HepG2 (cell line): ENCODE measurements at regions not wholly inside any gene's neighbourhood (a gene's known extent, or its start where the extent isn't known, plus 50 kb on each side); places are given as distances from the start of the nearest gene placed in this dataset.

Source experiments
- ATAC-seq: fragments of 200-7000 bp; cut with Tn5 transposase; 3 replicates; pipeline ENCODE4 v1.9.1; 2020; ENCODE audit warnings: mild to moderate bottlenecking, moderate library complexity
- BruUV-seq: library from RNA; stranded (reverse); fragments of 400-500 nt; replicated peaks from 2 replicates; lab custom pipeline; 2021; lab: Mats Ljungman, UMichigan
- CTCF ChIA-PET: fragments of 300-600 bp; formaldehyde crosslinking; extraction: SDS; loops from one replicate; lab custom pipeline; 2021; ENCODE audit warnings: low total read pairs, inconsistent platforms, low intra/inter-chr PET ratio; lab: Yijun Ruan, JAX
- POLR2A ChIA-PET: fragments of 350-600 bp; sonication (Branson Sonifier 250); formaldehyde crosslinking; loops from one replicate; lab custom pipeline; 2020; ENCODE audit warnings: antibody characterized with exemption, inconsistent platforms; lab: Yijun Ruan, JAX
- DNase-seq: peaks from one replicate; pipeline ENCODE4 v3.0.0-alpha.2; 2015; ENCODE audit warnings: low spot score
- FAIRE-seq: peaks from 3 replicates; lab custom pipeline; 2011; peaks lifted over from hg19 to GRCh38; lab: Jason Lieb, UNC
- H2AFZ ChIP-seq: one replicate; pipeline ENCODE4 v1.6.1; 2011; ENCODE audit warnings: low read length, inconsistent platforms
- H3K27ac ChIP-seq: fragments of 300-600 bp; 3 replicates; pipeline ENCODE4 v1.8.0; 2011; ENCODE audit warnings: mixed run types, mild to moderate bottlenecking, mixed read lengths, low read length, inconsistent platforms; ENCODE audit not compliant: insufficient read depth; ENCODE audit errors: extremely low read length
- H3K27me3 ChIP-seq, 2 experiments: fragments of 200-600 bp in 1 of 2; 2 replicates in 1 of 2; 3 replicates in 1 of 2; pipeline versions ENCODE4 v1.6.0 to v1.8.0; 2011; ENCODE audit warnings: low read length in 2 of 2, mild to moderate bottlenecking in 2 of 2, moderate library complexity in 2 of 2, inconsistent platforms in 1 of 2; ENCODE audit not compliant: insufficient read depth in 2 of 2, control insufficient read depth in 1 of 2
- H3K36me3 ChIP-seq, 2 experiments: fragments of 200-600 bp in 1 of 2; replicated peaks in 1 of 2; 2 replicates in 1 of 2; 3 replicates in 1 of 2; pipeline versions ENCODE4 v1.5.1 to v1.8.0; 2011; ENCODE audit warnings: low read length in 2 of 2, inconsistent platforms in 1 of 2; ENCODE audit not compliant: insufficient read depth in 2 of 2, control insufficient read depth in 1 of 2
- H3K4me1 ChIP-seq: 2 replicates; pipeline ENCODE4 v1.5.1; 2012; ENCODE audit warnings: low read length, inconsistent platforms; ENCODE audit not compliant: insufficient read depth
- H3K4me2 ChIP-seq: 2 replicates; pipeline ENCODE4 v1.6.0; 2011; ENCODE audit warnings: low read depth, low read length, inconsistent platforms
- H3K4me3 ChIP-seq, 3 experiments: fragments of 200-600 bp in 1 of 3; sonication (generic), shearing (Covaris generic) in 1 of 3; replicated peaks in 1 of 3; 2 replicates each; pipeline ENCODE4 v1.5.1; 2011 to 2016; ENCODE audit warnings: low read length in 3 of 3, inconsistent platforms in 2 of 3, low read depth in 2 of 3, mild to moderate bottlenecking in 2 of 3, control low read depth in 1 of 3, mixed read lengths in 1 of 3; ENCODE audit not compliant: insufficient read depth in 1 of 3
- H3K79me2 ChIP-seq: one replicate; pipeline ENCODE4 v1.6.1; 2011; ENCODE audit warnings: low read length, inconsistent platforms; ENCODE audit not compliant: insufficient read depth
- H3K9ac ChIP-seq: 2 replicates; pipeline ENCODE4 v1.6.0; 2011; ENCODE audit warnings: mild to moderate bottlenecking, low read depth, low read length, inconsistent platforms; ENCODE audit not compliant: insufficient read depth
- H3K9me3 ChIP-seq: 2 replicates; pipeline ENCODE4 v1.5.1; 2012; ENCODE audit warnings: mild to moderate bottlenecking, low read length
- H4K20me1 ChIP-seq: 2 replicates; pipeline ENCODE4 v1.6.0; 2011; ENCODE audit warnings: inconsistent platforms, mild to moderate bottlenecking, low read length, moderate library complexity; ENCODE audit not compliant: insufficient read depth
- BCL3 ChIP-seq: sonication (generic); formaldehyde crosslinking; IDR thresholded peaks from 2 replicates; pipeline ENCODE4 v1.5.1; 2020; ENCODE audit warnings: mild to moderate bottlenecking, missing genetic modification reagents, moderate library complexity
- DBP ChIP-seq: sonication (generic); formaldehyde crosslinking; IDR thresholded peaks from 2 replicates; pipeline ENCODE4 v1.4.0; 2020; ENCODE audit warnings: missing genetic modification reagents; ENCODE audit errors: not compliant biosample characterization
- FOXA3 ChIP-seq: IDR thresholded peaks from 2 replicates; pipeline ENCODE4 v1.6.1; 2016; ENCODE audit warnings: missing genetic modification reagents, missing compliant biosample characterization
- FOXK1 ChIP-seq: sonication (generic); formaldehyde crosslinking; IDR thresholded peaks from 2 replicates; pipeline ENCODE4 v1.4.0; 2020; ENCODE audit warnings: low read depth, missing genetic modification reagents, borderline replicate concordance
- GATAD2A ChIP-seq: IDR thresholded peaks from 2 replicates; pipeline ENCODE4 v1.6.1; 2016
- KLF11 ChIP-seq: IDR thresholded peaks from 2 replicates; pipeline ENCODE4 v1.6.1; 2016; ENCODE audit warnings: missing compliant biosample characterization
- KLF12 ChIP-seq: sonication (generic); formaldehyde crosslinking; IDR thresholded peaks from 2 replicates; pipeline ENCODE4 v1.4.0; 2020; ENCODE audit warnings: missing genetic modification reagents, borderline replicate concordance
- NR2F6 ChIP-seq, 2 experiments: IDR thresholded peaks; 2 replicates each; pipeline ENCODE4 v1.6.1; 2016; ENCODE audit warnings: antibody characterized with exemption in 1 of 2, mild to moderate bottlenecking in 1 of 2
- PAWR ChIP-seq: sonication (generic); formaldehyde crosslinking; IDR thresholded peaks from 2 replicates; pipeline ENCODE4 v1.4.0; 2020; ENCODE audit warnings: missing genetic modification reagents, mild to moderate bottlenecking, borderline replicate concordance
- THAP9 ChIP-seq: sonication (generic); formaldehyde crosslinking; IDR thresholded peaks from 2 replicates; pipeline ENCODE4; 2020; ENCODE audit warnings: missing genetic modification reagents, mild to moderate bottlenecking, borderline replicate concordance
- ZNF329 ChIP-seq: sonication (generic); formaldehyde crosslinking; IDR thresholded peaks from 2 replicates; pipeline ENCODE4 v1.9.0; 2021; ENCODE audit warnings: low read depth, mild to moderate bottlenecking, missing genetic modification reagents
- ZNF451 ChIP-seq: sonication (generic); formaldehyde crosslinking; IDR thresholded peaks from 2 replicates; pipeline ENCODE4 v1.5.0; 2020; ENCODE audit warnings: mild to moderate bottlenecking, missing genetic modification reagents
- ZNF484 ChIP-seq: sonication (generic); formaldehyde crosslinking; IDR thresholded peaks from 2 replicates; pipeline ENCODE4 v1.5.1; 2020; ENCODE audit warnings: mild to moderate bottlenecking, low read depth, missing genetic modification reagents, borderline replicate concordance
- ZNF616 ChIP-seq: sonication (generic); formaldehyde crosslinking; IDR thresholded peaks from 2 replicates; pipeline ENCODE4 v1.5.0; 2020; ENCODE audit warnings: low read depth, mild to moderate bottlenecking, missing genetic modification reagents
- WGBS: methylation state at CpG from one replicate; pipeline ENCODE4 v1.1.6; 2017; ENCODE audit warnings: low lambda C conversion rate; 5-methylcytosine and 5-hydroxymethylcytosine counted together
- in situ Hi-C: cut with HindIII; loops from 2 replicates; pipeline ENCODE4 v1.10.0; 2017; ENCODE audit warnings: low pct_unique_long_range_greater_than_20kb; ENCODE audit not compliant: extremely low pct_ligation_motif_present
- intact Hi-C: fragments of 100-400 bp; cut with micrococcal nuclease; formaldehyde crosslinking; loops from one replicate; pipeline ENCODE4 v1.10.0; 2022; ENCODE audit not compliant: unreplicated experiment

GRCh38 chr4:189825466-189825865 is 115.2 kb upstream of the FRG1 start:
- ChIA-PET POLR2A (no interaction called here), CTCF (no interaction called here)
- intact Hi-C loops = no loop called here
- Histone ChIP-seq H2AFZ (no peak overlapping the region), H3K4me3 (no peak overlapping the region), H3K4me1 (no peaks in the 10 kb centered on the region), H3K27ac (no peak overlapping the region), H3K9me3 (no peaks in the 10 kb centered on the region), H3K27me3 (peaks cover 0 to 3% of the 10 kb centered on the region in 2 experiments; a peak in 1 of 5 replicates), H3K4me2 (no peak overlapping the region), H4K20me1 (no peaks in the 10 kb centered on the region), H3K36me3 (no peaks in the 10 kb centered on the region), H3K79me2 (no peaks in the 10 kb centered on the region), H3K9ac (no peak overlapping the region)
- ATAC-seq (no peak), FAIRE-seq (no peak), DNase-seq (no peak)
- in situ Hi-C loops = no loop called here
- no TSS peak for BruUV-seq
- WGBS = 4% methylated on average over 4 of the region's 4 CpGs
- TF ChIP-seq DBP (CRISPR knock-in tag) (no peak), KLF11 (CRISPR knock-in tag) (no peak), NR2F6 (IDR thresholded peaks at IDR 0.05) (no peak), NR2F6 (CRISPR knock-in tag; IDR thresholded peaks at IDR 0.05) (no peak), PAWR (CRISPR knock-in tag) (no peak), GATAD2A (CRISPR knock-in tag) (no peak), FOXA3 (CRISPR knock-in tag) (no peak), ZNF451 (CRISPR knock-in tag) (no peak), KLF12 (CRISPR knock-in tag) (no peak), FOXK1 (CRISPR knock-in tag) (no peak)

GRCh38 chr4:189826657-189827056 is 114.0 kb upstream of the FRG1 start:
- Histone ChIP-seq H3K9ac (no peak overlapping the region), H3K4me1 (no peaks in the 10 kb centered on the region), H3K27ac (no peak overlapping the region), H3K27me3 (peaks cover 0 to 7% of the 10 kb centered on the region in 2 experiments; a peak in 2 of 5 replicates), H2AFZ (no peak overlapping the region), H3K36me3 (no peaks in the 10 kb centered on the region), H3K4me2 (no peak overlapping the region), H3K4me3 (no peak overlapping the region), H3K9me3 (no peaks in the 10 kb centered on the region), H3K79me2 (no peaks in the 10 kb centered on the region), H4K20me1 (no peaks in the 10 kb centered on the region)
- no TSS peak for BruUV-seq
- no peak for ATAC-seq
- ChIA-PET CTCF (no interaction called here), POLR2A (no interaction called here)
- no peak for FAIRE-seq
- DNase-seq = no peak
- WGBS = 0% methylated on average over 4 of the region's 4 CpGs
- in situ Hi-C loops = no loop called here
- intact Hi-C loops = no loop called here
- TF ChIP-seq ZNF329 (CRISPR knock-in tag) = no peak
- TF ChIP-seq ZNF484 (CRISPR knock-in tag) = no peak
- no peak for TF ChIP-seq THAP9 (CRISPR knock-in tag)
- TF ChIP-seq BCL3 (CRISPR knock-in tag) = no peak
- no peak for TF ChIP-seq ZNF616 (CRISPR knock-in tag)
